LNCAP (cell line): ENCODE measurements at regions not wholly inside any gene's neighbourhood (a gene's known extent, or its start where the extent isn't known, plus 50 kb on each side); places are given as distances from the start of the nearest gene placed in this dataset.

Experiments used
- TF ChIP-seq, protein P1 (sequence below): fragments of 450-650 bp; IDR thresholded peaks from 2 replicates; pipeline ENCODE4 v1.5.1; 2017; ENCODE audit warnings: mild to moderate bottlenecking

DNA sequence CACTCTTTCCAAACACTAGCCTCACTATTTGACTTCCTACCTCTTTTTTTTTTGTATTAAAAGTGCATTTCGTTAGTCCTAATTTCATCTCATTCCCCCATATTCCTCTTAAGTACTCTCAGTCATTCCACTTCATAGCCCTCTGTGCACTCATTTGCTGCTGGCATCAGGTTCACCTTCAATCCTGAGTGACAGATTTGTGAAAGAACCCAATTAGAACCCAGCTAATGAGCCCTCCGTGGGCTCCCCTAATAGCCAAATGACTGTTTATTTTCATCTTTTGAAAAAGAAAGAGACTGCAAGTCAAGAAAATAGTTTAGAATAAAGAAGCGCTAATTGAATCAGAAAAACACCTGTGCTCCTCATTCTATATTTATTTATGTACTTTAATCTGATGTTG, 512.1 kb upstream of the LRATD1 start:
- TF ChIP-seq, protein P1, sequence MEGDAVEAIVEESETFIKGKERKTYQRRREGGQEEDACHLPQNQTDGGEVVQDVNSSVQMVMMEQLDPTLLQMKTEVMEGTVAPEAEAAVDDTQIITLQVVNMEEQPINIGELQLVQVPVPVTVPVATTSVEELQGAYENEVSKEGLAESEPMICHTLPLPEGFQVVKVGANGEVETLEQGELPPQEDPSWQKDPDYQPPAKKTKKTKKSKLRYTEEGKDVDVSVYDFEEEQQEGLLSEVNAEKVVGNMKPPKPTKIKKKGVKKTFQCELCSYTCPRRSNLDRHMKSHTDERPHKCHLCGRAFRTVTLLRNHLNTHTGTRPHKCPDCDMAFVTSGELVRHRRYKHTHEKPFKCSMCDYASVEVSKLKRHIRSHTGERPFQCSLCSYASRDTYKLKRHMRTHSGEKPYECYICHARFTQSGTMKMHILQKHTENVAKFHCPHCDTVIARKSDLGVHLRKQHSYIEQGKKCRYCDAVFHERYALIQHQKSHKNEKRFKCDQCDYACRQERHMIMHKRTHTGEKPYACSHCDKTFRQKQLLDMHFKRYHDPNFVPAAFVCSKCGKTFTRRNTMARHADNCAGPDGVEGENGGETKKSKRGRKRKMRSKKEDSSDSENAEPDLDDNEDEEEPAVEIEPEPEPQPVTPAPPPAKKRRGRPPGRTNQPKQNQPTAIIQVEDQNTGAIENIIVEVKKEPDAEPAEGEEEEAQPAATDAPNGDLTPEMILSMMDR, result no peak

DNA sequence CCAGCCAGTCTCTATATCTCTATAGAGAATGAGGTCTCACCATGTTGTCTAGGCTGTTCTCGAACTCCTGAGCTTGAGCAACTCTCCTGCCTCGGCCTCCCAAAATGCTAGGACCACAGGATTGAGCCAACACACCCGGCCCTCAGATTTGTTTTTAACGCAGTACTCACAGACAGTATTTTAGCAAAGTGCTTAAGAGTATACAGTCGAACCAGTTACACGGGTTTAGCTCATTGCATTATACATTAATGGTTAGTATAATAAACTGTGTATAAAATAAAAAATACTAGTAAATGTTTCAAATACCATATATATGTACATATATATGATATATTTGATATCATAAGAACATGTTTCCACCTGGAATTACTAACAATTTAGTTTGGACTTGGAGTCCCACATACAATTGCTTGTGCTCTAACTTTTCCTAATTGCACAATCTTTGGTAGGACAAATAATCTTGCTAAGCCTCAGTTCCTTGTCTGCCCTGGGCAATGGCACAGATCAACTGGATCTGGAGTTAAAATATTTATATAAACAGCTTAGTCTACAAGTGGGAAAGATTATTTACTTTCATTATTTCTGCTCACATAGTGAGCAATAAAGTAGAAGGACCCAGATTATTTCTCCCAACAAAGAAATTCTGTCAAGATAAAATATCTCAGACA, 508.9 kb upstream of the LRATD1 start:
- TF ChIP-seq, protein P1, result no peak

DNA sequence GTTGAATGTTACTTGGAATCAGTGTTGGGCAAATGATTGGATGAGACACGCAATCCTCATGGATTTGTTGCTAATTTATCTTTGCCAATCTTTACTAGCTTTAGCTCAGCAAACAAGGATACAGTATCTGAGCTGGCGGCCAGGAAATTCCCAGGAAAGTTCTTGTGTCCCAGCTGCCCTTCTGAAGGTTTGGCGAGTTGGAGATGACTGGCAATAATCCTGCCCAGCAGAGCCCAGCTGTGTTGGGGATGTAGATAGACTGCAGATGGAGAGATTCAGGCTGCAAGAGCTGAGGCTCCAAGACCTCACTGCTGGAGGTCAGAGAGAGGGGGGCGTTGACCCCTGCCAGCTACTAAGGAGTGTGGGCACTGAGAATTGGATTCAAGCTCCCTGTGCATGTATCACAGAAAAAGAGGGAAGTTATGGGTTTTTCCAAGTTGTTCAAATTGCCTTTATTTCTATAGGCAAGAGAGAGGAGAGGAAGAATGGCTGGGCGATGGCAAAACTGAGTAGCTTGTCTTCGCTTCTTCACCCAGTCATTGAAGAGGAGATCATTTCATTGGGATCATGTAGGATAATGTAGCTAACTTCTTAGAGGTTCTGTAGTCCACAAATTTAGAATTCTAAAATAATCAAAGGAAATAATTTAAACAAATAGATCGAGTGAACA, 506.8 kb upstream of the LRATD1 start:
- TF ChIP-seq, protein P1, result no peak

DNA sequence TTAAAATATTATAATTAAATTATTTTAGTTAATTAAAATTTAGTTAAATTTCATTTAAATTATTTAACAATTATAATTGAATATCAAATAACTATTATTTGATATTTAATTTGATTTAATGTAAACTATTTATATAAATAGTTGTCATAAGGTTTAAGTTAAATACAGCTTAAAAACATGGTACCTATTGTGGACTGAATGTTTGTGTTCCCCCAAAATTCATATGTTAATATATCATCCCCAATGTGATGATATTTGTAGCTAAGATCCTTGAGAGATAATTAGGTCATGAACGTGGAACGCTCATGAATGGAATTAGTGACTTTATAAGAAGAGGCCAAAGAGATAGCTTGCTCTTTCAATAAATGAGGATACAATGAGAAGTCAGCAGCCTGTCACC, 505.7 kb upstream of the LRATD1 start:
- TF ChIP-seq, protein P1, result no peak

DNA sequence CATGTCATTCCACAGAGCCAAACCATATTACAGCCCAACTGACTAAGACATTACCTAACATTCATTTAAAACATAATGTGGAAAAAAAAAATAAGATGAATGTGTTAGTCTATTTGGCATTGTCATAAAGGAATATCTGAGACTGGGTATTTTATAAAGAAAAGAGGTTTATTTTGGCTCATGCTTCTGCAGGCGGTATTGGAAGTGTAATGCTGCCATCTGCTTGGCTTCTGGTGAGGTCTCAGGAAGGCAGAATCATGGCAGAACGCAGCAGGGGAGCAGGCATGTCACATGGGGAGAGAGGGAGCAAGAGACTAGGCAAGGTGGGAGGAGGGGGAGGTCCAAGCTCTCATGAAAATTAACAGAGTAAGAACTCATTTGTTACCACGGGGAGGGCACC, 504.8 kb upstream of the LRATD1 start:
- TF ChIP-seq, protein P1, result no peak

DNA sequence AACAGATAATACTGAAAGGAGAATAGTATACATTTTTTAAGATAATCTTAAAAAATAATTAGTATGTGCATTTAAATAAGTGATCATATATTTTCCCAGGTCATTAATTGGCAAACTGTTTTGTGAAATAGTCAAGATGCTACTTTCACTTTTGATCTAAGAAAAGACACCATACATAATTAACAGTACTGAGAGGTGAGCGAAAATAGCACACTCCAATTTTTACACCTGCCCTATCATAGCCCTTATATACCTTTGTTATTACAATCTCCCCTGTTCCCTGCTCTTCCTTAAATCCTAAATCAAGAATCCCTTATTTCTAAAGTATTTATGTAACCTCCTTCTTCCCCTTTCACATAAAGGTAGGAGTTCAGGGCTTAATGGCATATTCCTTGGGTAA, 500.1 kb upstream of the LRATD1 start:
- TF ChIP-seq, protein P1, result no peak

DNA sequence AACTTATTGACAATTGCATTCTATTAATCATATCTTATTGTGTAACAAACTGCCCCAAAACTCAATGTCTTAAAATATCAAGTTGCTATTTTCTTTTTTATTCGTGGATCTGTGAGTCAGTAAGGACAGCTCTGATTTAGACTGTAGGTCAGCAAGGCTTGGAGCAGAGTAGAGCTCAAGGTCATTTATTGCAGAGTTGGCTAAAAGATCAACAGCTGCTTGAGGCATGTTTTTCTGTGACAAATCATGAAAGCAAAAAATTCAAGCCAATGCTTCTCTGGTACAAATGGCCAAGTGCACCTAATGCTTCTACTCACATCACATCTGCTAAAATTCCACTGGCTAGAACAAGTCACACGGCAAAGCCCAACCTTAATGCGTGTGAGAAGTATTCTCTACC, 497.7 kb upstream of the LRATD1 start:
- TF ChIP-seq, protein P1, result no peak

DNA sequence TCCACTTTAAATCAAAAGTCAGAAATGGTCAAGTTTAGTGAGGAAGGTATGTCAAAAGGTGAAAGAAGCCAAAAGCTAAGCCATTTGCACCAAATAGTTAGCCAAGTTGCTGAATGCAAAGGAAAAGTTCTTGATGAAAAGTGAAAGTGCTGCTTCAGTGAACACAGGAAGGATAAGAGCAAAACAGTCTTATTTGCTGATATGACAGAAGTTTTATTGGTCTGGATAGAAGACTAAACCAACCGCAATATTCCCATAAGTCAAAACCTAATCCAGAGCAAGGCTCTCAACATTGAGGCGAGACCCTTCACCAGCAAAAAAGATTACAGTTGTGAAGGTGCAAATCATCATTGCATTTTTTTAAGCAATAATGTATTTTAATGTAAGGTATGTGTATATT, 496.5 kb upstream of the LRATD1 start:
- TF ChIP-seq, protein P1, result no peak
